GM19372 (cell line): ENCODE measurements at regions not wholly inside any gene's neighbourhood (a gene's known extent, or its start where the extent isn't known, plus 50 kb on each side); places are given as distances from the start of the nearest gene placed in this dataset.

Source experiments
- ATAC-seq: cut with Tn5 transposase; IDR thresholded peaks from one replicate; pipeline ENCODE4 v1.9.1; 2021; ENCODE audit warnings: mild to moderate bottlenecking, low read depth, moderate library complexity; ENCODE audit not compliant: unreplicated experiment

GRCh38 chr17:68750208-68750562, 149.0 kb upstream of the FAM20A start:
- no peak for ATAC-seq

GRCh38 chr17:68749349-68750207, 148.4 kb upstream of the FAM20A start:
- no peak for ATAC-seq

GRCh38 chr17:68748381-68748780, 147.2 kb upstream of the FAM20A start:
- no peak for ATAC-seq

- ATAC-seq, result no peak
These were observed 139.6 kb upstream of the FAM20A start for GRCh38 chr17:68740555-68741447.

GRCh38 chr17:68737761-68738443, 136.7 kb upstream of the FAM20A start:
- ATAC-seq, result no peak

GRCh38 chr17:68734931-68735330, 133.8 kb upstream of the FAM20A start:
- ATAC-seq, result no peak

GRCh38 chr17:68734187-68734900, 133.2 kb upstream of the FAM20A start:
- ATAC-seq, result no peak

GRCh38 chr17:68733241-68734176, 132.3 kb upstream of the FAM20A start:
- ATAC-seq, result no peak

- no peak for ATAC-seq
These were observed 131.2 kb upstream of the FAM20A start for GRCh38 chr17:68732301-68732749.

- no peak for ATAC-seq
These were observed 130.3 kb upstream of the FAM20A start for GRCh38 chr17:68731465-68731864.

GRCh38 chr17:68719431-68719830, 118.3 kb upstream of the FAM20A start:
- no peak for ATAC-seq

- no peak for ATAC-seq
These were observed 117.8 kb upstream of the FAM20A start for GRCh38 chr17:68718926-68719325.

GRCh38 chr17:68718465-68718864, 117.3 kb upstream of the FAM20A start:
- ATAC-seq, result no peak

- ATAC-seq, result no peak
These were observed 113.5 kb upstream of the FAM20A start for GRCh38 chr17:68714676-68715075.

- ATAC-seq, result no peak
These were observed 110.7 kb upstream of the FAM20A start for GRCh38 chr17:68711858-68712257.

GRCh38 chr17:68710976-68711375, 109.8 kb upstream of the FAM20A start:
- ATAC-seq, result no peak

GRCh38 chr17:68710035-68710780, 109.0 kb upstream of the FAM20A start:
- no peak for ATAC-seq

GRCh38 chr17:68709461-68709860, 108.3 kb upstream of the FAM20A start:
- ATAC-seq, result no peak
